HG02678 (cell line): ENCODE measurements at regions not wholly inside any gene's neighbourhood (a gene's known extent, or its start where the extent isn't known, plus 50 kb on each side); places are given as distances from the start of the nearest gene placed in this dataset.

Source experiments
- ATAC-seq: cut with Tn5 transposase; IDR thresholded peaks from one replicate; pipeline ENCODE4 v1.9.1; 2021; ENCODE audit warnings: mild to moderate bottlenecking, moderate library complexity; ENCODE audit not compliant: unreplicated experiment

DNA sequence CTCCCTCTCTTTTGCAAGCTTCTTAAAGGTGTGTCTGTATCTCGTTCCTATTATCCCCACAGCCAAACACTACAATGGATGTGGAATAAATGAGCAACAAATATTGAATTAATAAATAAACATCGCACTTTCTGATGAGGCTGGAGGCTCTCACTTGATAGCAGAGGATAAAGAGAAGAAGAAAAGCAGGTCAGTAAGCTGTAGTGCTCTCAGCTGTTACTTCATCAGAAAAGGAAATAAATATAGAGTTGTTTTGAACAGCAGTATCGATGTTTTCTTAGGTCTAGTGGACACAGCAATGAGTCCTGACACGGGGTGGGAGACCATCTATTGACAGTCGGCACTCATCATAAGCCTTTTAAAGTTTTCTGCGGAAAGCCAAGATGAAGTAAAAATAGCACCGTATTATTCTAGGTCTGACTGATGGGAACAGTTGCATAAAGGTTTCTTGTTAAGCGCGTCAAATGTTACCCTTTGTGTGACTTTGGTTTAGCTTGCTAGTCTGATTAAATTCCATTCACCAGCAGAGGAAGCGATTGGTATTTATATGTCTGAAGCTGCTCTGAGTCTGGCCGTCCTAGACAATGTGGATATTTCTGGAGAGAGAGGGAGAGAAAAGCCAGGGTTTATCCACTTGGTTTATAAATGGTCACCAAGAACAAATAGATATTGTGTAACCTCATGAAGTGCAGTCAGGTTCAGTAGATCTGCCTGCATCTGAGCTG lies 646.1 kb downstream of the CDH11 start:
- no peak for ATAC-seq

DNA sequence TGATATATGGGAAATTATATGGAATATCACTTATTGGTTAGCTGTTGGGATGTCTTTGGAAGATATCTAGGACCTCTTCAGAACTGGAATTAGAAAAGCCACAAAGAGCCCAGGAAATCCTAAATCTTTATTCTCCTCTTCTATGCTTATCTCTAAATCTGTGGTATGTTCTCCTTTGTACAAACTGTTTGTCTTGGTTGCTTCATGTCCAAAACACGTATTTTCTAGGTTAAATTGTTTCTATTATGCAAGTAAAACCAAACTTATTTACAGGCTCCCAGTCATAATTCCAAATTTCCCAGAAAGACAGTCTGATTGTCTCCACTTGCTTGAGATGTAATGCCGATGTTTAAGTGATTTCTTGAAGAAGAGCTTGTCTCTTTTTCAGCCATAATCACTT lies 650.9 kb downstream of the CDH11 start:
- no peak for ATAC-seq

DNA sequence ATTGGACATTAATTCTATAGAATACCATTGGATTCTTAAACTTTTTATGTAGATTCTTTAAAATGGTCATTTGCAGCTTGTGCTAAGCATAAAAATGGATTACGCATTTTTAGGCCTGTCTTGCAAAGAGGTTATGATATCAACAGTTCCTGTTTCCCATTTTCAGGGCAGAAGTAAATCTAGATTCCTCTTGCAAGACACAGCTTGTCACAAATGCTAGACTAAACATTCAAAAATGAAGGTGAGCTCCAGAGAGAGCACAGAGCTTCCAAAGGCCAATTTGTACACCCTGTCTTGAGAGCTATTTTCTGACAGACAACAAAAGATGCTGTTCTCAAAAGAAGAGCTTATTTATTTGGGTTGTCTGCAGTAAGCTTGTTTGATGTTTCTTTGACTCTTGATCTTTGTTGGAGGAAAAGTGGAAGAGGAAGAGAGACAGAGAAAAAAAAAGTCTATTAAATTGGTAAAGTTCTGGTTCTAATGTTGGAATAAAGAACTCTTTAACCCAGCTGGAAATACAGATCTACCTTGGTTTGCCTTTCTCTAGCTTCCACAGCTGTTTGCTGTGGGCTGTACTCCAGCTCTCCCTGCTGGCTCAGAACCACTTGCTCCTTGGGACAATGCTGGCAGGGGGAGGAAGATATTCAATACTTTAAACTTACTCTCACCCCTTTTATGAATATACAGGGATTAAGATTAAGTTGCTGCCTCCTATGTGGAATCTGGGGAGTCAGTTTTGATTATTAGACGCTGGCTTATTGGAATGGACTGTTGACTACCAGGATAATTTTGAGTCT lies 651.8 kb downstream of the CDH11 start:
- ATAC-seq: no peak

DNA sequence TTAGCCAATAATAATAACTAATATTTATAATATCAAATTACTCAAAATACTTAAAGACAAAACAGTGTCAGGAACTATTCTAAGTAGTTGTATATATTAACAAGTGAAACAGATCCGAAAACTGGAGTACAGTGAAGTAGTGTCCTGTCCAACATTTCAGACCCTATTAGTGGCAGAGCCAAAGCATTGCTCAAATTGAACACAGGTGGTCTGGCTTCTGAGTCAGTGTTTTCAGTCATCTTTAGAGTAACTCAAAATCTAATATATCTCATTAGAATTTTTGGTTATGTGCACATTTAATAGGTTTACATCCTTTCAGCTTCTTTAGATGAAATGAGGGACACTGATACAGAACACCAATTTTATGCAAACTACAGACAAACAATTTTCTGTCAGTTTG lies 652.5 kb downstream of the CDH11 start:
- ATAC-seq: no peak

DNA sequence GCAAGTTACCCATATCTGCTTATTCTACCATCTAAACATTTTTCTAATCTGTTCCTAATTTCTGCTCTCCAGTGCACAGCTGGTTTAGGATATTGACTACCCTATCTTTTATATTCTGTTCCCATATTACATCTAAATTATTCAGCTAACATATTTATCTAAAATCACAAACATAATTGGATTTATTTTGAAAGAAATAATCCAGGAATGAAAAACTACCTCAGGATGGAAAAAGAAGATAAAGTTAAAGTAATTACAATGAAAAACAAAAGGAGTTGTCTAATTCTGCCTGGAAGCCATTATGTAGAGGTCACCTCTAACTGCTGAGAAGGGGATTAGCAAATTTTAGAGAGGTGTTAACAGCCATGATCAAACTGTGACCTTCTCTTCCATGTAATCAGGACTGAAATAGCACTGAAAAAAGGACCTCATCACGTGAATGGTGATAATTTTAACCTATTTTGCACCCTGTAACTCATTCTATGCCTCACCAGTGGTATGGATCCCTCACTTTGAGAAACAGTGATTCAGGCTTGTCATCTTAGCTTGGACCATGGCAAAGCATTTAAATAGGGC lies 653.3 kb downstream of the CDH11 start:
- no peak for ATAC-seq

DNA sequence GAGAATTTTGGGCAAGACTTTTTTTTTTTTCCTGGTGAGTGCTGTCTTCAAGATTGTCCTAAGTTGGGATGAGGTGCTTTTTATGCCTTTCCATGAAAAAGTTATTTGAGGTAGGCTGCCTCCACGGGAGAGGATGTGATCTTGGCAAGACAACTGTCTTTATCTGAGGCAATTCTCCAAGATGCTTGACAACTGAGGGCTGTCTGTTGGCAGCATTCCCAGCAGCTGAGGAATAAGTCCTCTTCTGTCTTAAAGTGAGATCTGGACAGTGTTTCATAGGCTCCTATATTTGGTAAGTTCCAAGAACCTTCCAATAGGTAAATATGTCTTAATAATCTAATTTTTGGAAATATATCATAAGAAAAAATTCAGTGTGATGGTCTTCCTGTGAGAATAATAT lies 662.0 kb downstream of the CDH11 start:
- ATAC-seq: no peak

DNA sequence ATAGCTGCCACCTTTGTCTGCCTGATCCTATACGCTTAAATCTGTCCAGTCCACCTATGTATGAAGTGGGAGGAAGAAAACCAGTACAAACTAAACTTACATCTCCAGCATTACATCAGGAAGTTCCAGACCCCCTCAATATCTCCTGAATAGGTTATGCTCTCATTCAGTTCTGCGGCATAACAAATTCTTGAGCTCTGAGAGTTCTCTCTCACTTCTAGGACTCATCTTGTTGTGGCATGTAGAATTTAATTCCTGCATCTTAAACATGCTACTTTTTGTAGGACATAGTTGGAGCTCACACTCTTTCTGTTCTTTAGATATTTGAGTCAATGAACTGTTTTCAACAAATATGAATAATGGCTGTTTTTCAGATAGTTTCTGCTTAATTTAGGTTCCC lies 662.5 kb downstream of the CDH11 start:
- ATAC-seq: no peak

DNA sequence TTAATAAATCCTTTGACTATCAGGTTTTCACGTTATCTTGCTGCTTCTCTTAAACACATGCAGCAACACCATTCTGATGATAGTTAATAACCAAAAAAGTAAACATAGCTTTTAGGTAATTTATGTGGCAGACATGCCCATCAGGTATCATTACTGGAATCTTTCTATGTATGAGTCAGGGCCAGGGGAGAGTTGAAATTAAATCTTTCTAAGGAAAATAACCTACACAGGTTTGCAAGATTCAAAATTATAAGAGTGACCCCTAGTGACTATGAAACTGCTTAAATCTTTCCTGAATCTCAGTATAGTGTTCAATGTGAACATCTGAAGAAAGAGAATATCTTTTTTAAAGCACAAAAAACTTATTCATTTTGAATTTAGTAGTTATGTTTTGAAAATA lies 666.6 kb downstream of the CDH11 start:
- no peak for ATAC-seq

DNA sequence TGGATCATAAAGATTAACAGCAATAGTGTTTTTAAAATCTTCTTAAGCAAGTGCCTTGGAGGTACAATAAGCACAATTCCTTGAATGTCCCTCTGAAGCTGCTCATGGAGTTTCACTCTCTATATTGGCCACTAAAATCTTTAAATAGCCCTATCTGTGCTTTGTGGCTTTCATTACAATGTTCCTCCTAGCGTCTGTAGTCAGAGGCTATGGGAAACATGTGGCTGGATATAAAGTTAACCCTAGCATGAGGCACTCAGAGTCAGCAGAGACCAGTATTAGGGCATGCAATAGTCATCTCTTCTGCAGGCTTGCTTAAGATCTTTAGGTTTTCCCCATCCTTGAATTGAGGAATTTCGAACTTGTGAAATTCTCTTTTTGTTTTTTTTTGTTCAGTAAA lies 668.2 kb downstream of the CDH11 start:
- no peak for ATAC-seq

DNA sequence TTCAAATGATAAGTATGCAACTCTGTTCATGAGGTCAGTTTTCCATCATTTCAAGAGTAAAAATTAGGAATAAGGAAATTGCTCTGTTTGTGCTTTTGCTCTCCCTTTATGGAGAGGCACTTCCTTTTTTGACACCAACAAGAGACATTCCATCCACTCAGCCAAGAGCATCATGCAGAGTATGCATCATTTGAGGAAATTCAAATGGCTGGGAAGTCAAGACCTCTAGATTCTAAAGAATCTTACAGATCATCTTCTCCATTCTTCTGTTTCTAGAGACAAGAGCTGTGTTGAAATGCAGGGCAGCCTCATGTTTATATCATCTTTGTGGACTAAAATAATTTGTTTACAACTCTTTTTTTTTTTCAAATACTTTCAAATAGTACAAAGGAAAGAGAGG lies 669.4 kb downstream of the CDH11 start:
- no peak for ATAC-seq

DNA sequence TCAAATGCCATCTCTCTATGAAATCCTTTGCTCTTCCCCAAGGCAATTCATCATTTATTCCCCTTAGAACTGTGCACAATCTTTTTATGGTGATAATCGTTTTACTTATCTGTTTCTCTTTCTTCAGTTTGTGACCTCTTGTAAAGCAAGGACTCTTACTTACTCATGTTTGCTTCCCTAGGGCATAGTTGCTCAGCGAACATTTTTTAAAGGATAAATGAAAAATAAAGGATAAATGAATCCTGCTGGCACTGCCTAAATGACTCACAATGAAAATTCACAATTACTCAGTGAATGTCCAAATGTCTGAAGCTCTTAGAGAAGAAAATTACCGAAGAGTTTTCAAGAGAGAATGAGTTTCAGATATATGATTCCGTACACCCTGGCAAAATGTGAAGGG lies 671.7 kb downstream of the CDH11 start:
- no peak for ATAC-seq

DNA sequence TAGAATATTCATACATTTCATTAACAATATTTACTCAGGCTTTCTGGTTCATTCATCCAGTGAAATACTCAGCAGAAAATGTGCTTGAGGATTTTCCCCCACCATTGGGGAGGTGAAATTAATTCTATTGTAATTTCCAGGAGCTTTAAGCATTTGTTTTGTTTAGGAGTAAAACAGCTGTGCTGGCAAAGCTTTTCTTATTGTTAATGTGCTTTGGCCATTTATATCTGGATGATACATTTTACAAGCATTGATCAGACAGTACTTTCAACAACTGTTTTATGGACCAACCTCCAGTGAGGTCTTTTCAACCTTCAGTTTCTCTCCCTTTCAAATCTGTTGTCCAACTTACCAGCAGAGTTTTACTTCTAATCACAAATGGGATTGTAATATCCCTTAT lies 672.4 kb downstream of the CDH11 start:
- ATAC-seq: no peak

DNA sequence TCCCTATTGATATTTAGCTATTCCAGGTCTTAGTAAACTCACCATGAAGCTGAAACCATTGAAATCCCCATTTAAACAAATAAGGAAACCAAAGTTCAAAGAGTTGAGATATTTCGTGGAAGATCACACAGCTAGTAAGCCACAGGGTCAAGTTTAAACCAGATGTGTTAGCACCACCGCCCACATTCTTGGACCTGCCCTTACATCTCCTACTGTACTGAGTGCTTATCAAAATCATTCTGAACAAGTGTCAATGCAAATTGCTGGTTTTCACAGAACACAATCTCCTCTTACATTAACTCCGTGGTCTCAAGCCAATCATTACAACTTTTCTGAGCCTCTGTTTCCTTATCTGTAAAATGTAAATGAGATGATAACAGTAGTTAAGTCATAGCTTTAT lies 676.2 kb downstream of the CDH11 start:
- no peak for ATAC-seq

DNA sequence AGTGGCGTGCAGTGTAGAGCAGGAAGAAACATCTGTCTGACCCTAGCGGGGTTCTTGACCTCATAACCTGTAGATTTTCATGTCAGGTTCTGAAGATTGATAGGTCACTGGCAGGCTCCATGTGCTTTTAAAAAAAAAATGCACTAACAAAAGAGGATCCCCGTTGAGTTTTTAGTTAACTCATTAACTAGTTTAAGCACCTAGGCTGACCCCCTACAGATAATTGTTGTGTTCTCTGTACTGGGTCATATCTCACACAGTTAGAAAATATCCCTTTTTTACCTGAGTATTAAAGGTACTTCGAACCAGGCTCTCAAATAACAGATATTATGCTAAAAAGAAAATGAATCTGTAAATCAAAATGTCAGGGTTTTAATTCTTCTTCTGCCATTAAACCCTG lies 676.6 kb downstream of the CDH11 start:
- ATAC-seq: no peak

DNA sequence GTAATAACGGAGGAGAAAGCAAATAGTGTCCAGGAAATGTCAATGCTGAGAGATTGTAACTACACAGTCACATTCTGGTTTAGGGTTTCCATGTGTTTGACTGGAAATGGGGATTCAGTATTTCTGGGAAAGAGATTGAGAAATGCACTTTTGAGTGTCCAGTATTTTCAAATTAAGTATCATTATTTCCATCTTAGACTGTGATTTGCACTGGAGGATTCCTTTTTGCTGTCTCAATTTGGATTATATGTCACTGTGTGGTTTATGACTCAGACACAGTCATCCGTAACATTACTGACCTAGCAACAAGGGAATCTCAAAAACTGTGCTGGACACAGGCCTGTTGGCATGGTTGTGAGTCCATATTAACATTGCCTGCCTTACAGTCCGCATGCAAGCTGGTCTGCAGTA lies 681.4 kb downstream of the CDH11 start:
- ATAC-seq: no peak

DNA sequence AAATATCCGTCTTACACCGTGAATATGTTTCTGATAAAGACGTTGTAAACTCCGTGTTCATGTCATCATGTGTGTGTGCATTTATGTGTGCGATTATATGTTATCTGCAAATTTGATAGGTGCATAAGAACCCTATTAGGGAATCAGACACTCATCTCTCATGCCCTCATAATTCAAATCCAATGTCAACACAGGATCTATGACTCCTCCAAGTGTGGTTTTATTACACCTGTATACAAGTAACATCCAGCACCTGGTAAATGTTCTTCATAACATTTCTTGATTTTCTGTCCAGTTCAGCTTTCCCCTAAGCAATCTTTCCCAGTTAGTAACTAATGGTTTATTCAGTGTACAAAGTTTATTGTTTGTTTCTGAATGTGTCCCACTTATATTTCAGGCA lies 681.9 kb downstream of the CDH11 start:
- no peak for ATAC-seq

DNA sequence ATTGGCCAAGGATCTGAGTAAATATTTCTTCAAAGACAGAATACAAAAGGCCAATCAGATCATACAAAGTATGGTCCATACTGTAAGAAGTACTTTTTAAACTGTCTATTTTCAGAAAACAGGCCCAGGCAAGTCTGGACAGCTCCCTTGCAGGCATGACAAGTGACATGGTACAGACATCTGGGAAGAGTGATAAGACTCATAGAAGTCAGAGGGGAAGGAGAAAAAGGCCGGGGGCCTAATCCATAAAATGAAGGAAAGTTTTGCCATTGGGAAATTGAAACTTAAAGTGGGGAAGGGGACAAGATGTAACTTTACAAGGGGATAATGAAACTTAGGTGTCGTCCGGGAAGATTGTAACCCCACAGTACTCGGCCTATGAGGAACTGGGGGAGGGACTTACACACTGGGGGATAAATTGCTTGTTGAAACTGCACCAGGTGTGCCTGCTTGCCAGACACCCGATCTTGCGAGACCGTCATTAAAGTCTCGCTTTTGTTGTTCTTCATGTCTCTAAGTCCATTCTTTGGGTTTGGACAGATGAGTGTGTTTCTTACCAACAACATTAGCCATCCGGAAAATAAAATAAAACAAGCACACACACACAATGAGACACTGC lies 684.0 kb downstream of the CDH11 start:
- no peak for ATAC-seq

DNA sequence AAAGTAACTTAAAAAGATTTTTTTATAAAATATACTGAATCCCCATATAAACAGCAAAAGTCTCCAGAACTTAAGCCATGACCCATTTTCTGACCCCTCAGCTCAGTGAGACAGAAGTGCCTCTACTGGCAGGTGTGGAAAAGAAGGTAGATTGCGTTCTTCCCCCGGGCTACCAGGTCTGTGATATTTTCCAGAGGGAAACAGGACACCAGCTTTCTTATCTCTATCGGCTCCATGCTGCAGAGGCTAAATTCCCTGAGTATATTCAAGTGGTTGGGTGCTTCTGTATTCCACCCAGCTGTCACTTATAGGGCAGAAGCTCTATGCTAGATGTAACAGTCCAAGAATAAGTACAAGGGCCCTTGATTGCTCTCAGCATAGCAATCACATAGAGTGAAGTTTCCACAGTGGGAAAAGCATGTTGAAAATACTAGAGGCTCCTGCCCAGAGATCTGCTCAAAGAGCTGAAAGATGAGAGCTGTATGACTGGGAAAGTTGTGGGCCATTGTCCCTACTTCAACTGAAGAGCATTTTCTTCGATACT lies 687.3 kb downstream of the CDH11 start:
- no peak for ATAC-seq

DNA sequence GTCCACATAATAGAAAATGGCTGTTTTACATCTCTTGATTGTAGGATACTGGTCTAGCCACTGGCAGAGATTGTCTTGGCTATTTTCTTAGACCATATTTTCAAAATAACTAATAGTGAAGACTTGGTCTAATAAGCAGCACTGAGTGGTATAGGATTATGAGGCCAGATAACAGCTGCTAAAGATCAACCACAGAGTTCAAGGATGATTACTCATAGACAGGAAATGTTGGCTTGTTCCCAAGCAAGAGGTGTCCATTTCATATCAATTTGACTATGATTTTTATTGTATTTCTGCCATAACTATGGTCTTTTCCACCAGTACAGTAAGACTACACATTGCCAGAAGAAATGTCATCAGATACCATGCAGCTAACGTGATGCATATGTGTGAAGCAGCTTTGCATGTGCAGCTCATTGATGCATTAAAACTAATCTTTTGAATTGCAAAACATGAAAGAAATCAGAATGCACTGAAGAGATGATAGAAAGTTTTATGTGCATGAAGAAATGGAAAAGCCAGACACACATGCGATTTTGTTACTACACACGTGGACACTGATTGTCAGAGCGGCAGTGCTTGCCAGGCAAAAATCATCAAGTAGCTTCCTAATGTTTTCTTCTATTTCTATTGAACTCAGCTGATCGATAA lies 693.3 kb downstream of the CDH11 start:
- no peak for ATAC-seq

DNA sequence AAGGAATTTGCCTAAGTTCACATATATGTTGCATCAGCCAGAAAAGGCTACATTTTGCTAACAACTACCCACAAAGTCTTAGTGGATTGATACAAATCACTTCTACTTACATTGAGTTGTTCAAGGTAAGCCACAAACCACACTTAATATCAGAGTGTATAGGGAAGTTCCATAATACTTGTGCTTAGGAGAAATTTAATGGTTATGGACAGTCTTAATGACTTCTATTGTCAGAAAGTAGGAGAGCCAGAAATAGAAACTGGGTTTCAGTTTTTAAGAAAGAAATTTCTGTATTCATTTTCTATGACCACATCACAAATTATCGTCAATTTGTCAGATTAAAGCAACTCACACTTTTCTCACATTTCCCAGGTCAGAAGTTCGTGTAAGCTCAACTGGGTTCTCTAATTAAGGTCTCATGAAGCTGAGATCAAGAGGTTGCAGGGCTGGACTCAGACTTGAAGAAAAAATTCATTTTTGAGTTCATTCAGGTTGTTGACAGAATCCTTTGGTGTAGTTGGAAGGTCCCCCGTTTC lies 695.7 kb downstream of the CDH11 start:
- no peak for ATAC-seq

DNA sequence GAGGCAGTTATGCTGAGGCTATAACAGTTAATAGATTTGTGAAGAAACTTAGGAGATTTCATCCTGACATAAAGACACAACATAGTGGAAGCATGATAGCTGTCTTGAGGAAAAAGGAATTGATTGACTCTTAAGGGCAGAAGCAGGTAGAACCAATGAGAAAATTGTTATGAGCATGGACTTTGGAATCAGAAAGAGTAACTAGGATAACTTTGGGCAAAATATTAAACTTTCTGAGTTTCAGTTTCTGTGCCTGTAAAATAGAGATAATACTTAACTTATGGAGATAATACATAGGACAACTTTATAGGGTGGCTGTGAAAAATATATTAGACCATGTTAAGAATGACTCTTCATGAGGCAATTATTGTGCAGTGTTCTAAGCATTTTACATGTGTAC lies 696.5 kb downstream of the CDH11 start:
- no peak for ATAC-seq
